Inflammatory macrophage treated with lipopolysaccharide for 4 hours (primary cell): ENCODE measurements at regions not wholly inside any gene's neighbourhood (a gene's known extent, or its start where the extent isn't known, plus 50 kb on each side); places are given as distances from the start of the nearest gene placed in this dataset.
"Not testable (repeated sequence)": the region's sequence is repeated elsewhere in the genome, so short reads cannot be mapped to it uniquely, and the experiment has no call there.

ENCODE experiments used
- DNase-seq: peaks from one replicate; pipeline ENCODE4 v3.0.0-alpha.2; 2020

GRCh38 chr5:62046191-62046590 lies 259.8 kb upstream of the KIF2A start:
- DNase-seq: no peak

DNA sequence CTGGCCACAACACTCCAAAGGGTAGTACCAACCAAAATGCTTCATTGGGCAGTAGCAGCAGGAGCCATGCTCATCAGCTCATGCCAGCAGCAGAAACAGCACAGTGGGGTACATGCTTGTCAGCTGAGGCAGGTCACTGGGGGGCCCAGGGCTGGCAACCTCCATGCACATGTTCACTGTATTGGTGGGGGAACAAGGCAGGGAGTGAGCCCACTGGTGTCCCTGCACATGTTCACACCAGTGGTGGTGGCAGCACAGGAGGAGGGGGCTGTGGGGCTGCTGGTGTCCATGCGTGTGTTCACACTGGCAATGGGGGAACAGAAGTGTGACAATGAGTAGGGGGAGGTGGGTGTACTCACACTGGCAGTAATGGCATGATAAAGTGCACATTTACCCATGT lies 254.3 kb upstream of the KIF2A start:
- DNase-seq: no peak

DNA sequence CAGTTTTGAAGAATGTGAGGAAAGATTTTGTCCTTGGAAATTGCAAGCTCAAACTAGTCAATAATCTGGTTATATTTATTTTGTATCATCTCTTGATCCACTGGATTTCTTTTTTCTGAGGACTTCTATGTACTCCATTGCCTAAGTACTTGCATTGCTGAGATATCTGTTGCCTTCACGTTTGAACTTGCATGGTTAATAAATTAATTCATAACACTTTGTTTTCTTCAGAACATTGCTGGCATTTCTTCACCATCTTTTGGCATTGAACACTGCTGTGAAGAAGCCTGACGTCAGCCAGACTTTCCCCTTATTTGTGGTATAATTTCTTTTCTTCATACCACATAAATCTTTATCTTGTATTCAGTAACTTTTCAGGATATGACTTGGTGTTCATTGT lies 246.0 kb upstream of the KIF2A start:
- DNase-seq: no peak

DNA sequence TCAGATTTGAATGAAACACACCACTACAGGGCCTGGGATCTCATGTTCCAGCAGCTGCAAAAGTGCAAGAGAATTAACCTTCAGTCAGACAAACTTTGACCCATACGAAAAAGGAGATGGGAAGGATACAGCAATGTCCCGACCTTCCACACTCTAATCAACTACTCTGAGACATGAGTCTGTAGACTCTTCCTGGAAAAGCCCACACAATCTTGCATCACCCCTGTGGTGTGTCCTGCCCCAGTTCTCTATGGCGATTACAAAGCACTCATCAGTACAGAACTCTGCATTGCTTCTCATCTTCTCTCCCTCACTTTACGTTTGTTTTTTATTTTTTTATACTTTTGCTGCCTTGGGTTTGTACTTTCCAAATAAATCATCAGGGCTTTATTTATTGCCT lies 241.0 kb upstream of the KIF2A start:
- no peak for DNase-seq

- DNase-seq: no peak
Observed at GRCh38 chr5:62066761-62067277, 239.2 kb upstream of the KIF2A start.

DNA sequence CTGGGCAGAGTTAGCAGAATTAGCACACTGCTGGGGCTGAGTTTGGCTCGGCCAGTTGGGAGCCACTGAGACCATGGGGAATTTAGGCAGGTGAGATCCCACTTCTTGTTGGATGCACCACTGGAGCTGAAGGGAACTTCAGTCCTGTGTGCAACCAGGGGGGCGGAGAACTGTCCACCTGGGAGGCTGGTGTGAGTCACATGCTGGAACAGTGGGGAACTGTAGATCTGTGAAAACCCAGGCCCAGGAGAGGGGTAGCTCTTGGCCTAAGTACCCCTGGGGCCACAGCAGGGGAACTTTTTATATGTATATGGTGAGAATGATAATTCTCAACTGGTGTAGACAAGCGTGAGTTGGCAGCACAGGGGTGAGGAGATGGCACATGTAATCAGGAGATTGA lies 237.5 kb upstream of the KIF2A start:
- DNase-seq: no peak

DNA sequence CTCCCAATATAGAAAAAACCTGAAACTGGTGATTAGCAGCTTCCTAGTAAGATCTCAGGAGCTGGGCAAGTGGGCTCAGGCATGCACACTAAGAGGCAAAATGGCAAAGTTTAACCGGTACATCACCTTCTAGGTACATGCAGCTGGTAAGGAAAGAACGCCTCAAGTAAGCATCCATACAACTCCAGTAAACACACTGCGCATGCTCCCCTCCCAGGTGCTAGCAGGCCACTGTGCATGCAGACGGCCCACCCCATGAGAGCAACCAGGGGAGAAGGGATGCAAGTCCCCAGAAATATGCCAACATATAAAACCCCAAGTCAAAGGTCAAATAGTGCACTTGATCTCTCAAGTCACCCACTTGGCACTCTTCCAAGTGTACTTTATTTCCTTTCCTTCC lies 228.6 kb upstream of the KIF2A start:
- no peak for DNase-seq

- no peak for DNase-seq
Observed at GRCh38 chr5:62077823-62078550, 228.0 kb upstream of the KIF2A start.

DNA sequence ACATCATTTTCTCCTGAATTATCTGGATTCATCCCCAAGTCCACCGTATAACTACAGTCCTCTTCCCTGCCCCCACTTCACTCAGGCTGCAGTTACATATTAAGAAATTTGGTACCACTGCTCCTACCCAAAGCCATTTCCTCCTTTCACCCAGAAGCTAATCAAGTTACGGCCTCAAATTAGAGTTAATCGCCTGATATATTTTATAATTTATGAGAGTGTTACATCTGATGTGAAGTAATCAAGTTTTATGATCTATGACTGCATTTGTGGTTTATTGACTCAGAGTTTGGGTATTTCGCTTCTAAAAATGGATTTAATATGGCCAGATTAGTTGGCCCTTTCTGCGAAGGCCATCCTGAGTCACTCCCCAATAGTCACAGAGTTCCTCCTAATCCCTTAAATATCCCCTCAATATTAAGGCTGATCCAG lies 223.6 kb upstream of the KIF2A start:
- DNase-seq: no peak

DNA sequence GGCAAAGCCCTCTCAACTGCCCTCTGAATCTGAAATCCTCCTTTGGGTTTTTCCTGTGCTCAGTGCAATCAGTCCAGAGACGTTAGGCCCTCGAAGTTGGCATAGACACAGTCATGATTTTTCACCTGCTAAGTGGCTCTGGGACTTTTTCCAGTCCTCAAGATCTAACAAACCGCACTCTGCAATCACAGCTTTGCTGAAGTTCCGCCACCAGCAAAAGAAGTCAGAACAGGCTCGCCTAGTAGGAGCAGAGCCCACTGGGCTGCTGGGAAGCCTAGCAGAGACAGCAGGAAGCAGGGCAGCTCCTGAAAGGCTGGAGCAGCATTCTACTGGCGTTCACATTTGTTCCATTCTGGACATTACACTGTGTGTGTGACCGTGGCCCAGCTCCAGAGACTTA lies 222.8 kb upstream of the KIF2A start:
- no peak for DNase-seq

DNA sequence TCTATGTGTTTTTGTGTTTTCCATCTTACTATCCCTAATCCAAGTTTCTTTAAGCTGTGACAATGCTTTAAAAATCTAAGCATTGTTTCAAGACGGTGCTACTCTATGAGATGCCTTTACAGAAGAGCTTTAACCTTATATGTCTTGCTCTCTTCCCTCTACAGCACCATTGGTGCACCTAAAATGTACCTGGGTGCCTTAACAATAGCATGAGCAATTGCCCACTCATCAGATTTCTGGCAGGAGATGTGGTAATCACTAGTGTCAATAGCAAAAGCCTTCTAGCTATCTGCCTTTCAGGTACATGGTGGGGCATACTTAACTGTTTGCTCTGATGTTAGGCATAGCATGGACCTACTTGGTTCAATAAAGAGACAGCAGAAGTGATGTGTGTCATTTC lies 222.3 kb upstream of the KIF2A start:
- DNase-seq: no peak

DNA sequence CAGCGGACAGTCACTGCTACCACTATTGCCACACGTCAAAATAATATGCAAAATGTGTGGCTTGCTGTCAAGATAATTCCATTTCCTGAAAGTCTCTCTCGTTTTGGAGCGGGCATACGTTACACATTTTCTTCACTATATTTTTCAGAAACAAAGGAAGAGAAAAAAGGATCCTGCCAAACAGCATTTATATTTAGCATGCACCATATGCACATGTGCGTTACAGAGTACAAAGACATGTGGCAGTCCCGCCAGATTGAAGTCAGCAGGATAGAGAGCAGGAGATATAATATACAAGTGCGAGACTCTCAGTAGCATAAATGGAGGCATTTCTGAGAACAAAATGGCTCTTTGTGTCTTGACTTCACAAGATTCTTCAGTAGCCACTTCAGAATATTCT lies 221.6 kb upstream of the KIF2A start:
- DNase-seq: no peak

DNA sequence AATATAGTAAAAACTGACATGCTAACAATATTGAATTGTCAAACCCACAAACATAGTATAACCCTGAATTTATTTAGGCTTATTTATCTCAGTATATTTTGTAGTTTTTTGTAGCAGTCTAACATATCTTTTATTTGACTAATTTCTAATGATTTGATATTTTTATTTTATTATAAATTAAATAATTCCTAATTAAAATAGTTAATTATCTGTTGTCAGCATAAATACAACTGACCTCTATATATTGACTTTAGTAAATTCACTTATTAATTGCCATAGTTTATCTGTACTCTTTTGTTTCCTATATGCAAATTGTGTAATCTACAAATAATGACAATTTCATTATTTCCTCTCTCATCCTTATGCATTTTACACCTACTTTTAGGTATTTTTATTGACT lies 215.1 kb upstream of the KIF2A start:
- DNase-seq: no peak

GRCh38 chr5:62093411-62093810 lies 212.6 kb upstream of the KIF2A start:
- DNase-seq: no peak

DNA sequence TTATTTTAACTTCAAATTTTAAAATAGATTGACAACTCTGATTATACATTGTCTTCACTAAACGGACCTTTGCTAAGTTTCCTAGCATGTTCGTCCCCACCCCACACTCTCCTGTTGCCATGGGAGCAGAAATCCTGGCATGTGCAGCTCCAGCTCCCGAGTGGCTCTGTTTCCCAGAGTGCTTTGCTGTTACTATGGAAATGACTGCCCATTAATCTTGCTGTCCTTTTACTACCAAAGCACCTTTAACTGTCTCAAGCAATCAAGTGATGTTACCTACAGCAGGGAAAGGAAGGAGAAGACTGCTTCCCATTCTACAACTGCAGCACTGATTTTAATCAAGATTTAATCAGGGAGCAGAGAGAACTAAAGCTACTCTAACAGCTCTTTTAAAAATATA lies 212.0 kb upstream of the KIF2A start:
- no peak for DNase-seq

DNA sequence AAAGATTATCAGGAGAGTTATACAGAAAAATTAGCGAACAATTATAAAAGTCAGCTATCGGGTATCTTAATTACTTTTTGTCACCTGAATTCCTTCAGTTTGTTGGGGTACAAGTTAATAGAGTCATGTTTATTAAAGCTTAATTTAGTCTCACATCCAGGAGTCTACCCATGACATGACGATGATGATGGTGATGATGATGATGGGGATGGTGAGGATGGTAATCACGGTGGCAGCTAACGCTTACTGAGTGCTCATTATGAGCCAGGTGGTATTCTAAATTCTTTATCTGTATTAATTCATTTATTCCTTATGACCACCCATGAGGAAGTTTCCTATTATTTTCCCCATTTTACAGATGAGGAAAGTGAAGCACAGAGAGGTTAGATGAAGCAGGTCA lies 208.6 kb upstream of the KIF2A start:
- no peak for DNase-seq

DNA sequence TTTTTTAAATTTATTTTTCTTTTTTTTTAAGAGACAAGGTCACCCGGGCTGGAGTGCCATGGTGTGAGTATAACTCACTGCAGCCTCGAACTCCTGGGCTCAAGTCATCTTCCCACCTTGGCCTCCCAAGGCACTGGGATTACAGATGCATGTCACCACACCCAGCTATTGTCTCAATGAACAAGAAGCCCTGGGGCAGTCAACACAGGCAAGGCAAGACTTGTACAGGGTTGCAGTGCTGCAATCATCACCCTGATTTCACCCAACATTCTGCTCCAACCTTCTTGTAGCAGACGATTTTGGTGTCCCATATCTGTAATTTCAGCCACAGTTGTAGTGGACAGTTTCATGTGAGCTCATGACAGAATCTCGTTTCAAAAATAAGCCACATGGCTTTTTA lies 205.8 kb upstream of the KIF2A start:
- no peak for DNase-seq

DNA sequence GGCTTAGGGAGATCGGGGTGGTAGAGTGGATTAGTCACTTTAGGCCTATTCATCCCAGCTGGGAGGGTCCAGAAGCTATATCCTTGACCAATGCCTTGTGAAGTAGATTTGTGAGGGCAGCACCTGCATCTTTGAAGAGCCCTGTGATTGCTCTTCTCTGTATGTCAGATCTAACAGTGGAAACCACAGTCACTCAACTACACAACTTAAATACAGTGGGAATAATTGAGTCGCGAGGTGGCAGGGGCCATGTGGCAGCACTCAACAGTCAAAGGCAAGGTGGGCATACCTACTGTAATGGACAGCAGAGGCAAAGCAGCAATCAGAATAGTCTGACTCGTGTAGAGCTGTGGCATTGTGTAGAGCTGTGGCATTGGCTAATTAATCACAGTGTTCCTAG lies 202.1 kb upstream of the KIF2A start:
- DNase-seq: not testable (repeated sequence)

- DNase-seq: no peak
Observed at GRCh38 chr5:62111428-62111827, 194.6 kb upstream of the KIF2A start.

DNA sequence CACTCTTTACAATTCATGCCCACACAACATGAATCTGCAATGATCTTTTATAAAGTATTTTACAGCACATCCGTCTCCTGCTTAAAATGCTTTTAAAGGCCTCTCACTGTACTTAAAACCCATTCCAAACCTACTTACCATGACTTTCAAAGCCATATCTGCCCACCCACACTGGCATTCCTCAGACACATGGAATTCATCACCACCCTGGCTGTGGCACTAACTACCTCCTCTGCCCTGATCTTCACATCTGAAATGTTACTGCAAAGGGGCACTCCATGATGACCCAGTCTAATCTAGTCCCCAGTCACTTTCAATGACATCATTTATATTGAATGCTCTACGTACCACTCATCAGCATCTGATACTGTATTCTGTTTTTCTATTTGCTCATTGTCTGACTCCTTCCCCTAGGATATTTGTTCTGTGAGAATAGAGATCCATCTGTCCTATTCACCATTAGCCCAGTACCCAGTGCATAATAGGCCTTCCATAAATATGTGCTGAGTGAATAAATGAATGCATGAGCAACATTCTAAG lies 193.2 kb upstream of the KIF2A start:
- no peak for DNase-seq

- DNase-seq: no peak
Observed at GRCh38 chr5:62115014-62115413, 191.0 kb upstream of the KIF2A start.

- DNase-seq: no peak
Observed at GRCh38 chr5:62124266-62124665, 181.7 kb upstream of the KIF2A start.

GRCh38 chr5:62126090-62126489 lies 179.9 kb upstream of the KIF2A start:
- DNase-seq: no peak

GRCh38 chr5:62127098-62127736 lies 178.8 kb upstream of the KIF2A start:
- DNase-seq: no peak

GRCh38 chr5:62130107-62130506 lies 175.9 kb upstream of the KIF2A start:
- no peak for DNase-seq
